Caco-2 (cell line): ENCODE measurements at regions not wholly inside any gene's neighbourhood (a gene's known extent, or its start where the extent isn't known, plus 50 kb on each side); places are given as distances from the start of the nearest gene placed in this dataset.
A peak's percentile ranks its signal among the peaks of the same experiment; 100 is the strongest.

Experiments used
- BruUV-seq: library from RNA; stranded (reverse); fragments of 400-500 nt; replicated peaks from 2 replicates; lab custom pipeline; 2021; lab: Mats Ljungman, UMichigan
- CTCF ChIA-PET: fragments of 300-600 bp; sonication (Branson Sonifier 250); formaldehyde crosslinking; loops from one replicate; lab custom pipeline; 2022; ENCODE audit warnings: antibody characterized with exemption; lab: Charles Lee
- POLR2A ChIA-PET: fragments of 300-600 bp; sonication (Branson Sonifier 250); formaldehyde crosslinking; loops from one replicate; lab custom pipeline; 2022; ENCODE audit warnings: antibody characterized with exemption; lab: Charles Lee
- DNase-seq, 2 experiments: peaks; one replicate each; pipeline versions ENCODE4 v3.0.0 to v3.0.0-alpha.2; 2020 to 2022
- H3K27me3 ChIP-seq: replicated peaks from 2 replicates; pipeline ENCODE4 v1.6.0; 2011; ENCODE audit warnings: low read length; ENCODE audit not compliant: control insufficient read depth, insufficient read depth
- H3K36me3 ChIP-seq: 2 replicates; pipeline ENCODE4 v1.5.1; 2011; ENCODE audit warnings: low read length; ENCODE audit not compliant: control insufficient read depth, insufficient read depth
- H3K4me1 ChIP-seq: fragments of 250-450 bp; sonication (Bioruptor Pico); 2 replicates; pipeline ENCODE4 v1.5.1; 2020; ENCODE audit warnings: mild to moderate bottlenecking
- H3K4me3 ChIP-seq: 2 replicates; pipeline ENCODE4 v1.5.1; 2011; ENCODE audit warnings: low read depth, mild to moderate bottlenecking, control low read depth, low read length
- H3K9me3 ChIP-seq: fragments of 250-450 bp; sonication (Bioruptor Pico); 2 replicates; pipeline ENCODE4 v1.5.1; 2020; ENCODE audit warnings: mild to moderate bottlenecking, moderate library complexity
- H3K27ac Mint-ChIP-seq: one replicate; pipeline ENCODE4 v1.8.0; 2022; ENCODE audit warnings: mixed read lengths; ENCODE audit not compliant: unreplicated experiment
- H3K27me3 Mint-ChIP-seq: one replicate; pipeline ENCODE4 v1.8.0; 2022; ENCODE audit warnings: mixed read lengths; ENCODE audit not compliant: insufficient read depth, unreplicated experiment
- H3K36me3 Mint-ChIP-seq: one replicate; pipeline ENCODE4 v1.8.0; 2022; ENCODE audit warnings: mild to moderate bottlenecking, mixed read lengths; ENCODE audit not compliant: insufficient read depth, unreplicated experiment
- H3K4me1 Mint-ChIP-seq: one replicate; pipeline ENCODE4 v1.8.0; 2022; ENCODE audit warnings: low read depth, mixed read lengths; ENCODE audit not compliant: unreplicated experiment
- H3K4me3 Mint-ChIP-seq: one replicate; pipeline ENCODE4 v1.8.0; 2022; ENCODE audit warnings: mild to moderate bottlenecking, moderate library complexity, mixed read lengths; ENCODE audit not compliant: unreplicated experiment
- H3K9me3 Mint-ChIP-seq: one replicate; pipeline ENCODE4 v1.8.0; 2022; ENCODE audit warnings: mixed read lengths; ENCODE audit not compliant: unreplicated experiment
- intact Hi-C: fragments of 100-400 bp; cut with micrococcal nuclease; formaldehyde crosslinking; loops from one replicate; pipeline ENCODE4 v1.10.0; 2022; ENCODE audit not compliant: unreplicated experiment
- TF ChIP-seq, protein P1 (sequence below), 2 experiments: fragments of 200-600 bp in 1 of 2; IDR thresholded peaks; 1 replicate in 1 of 2; 2 replicates in 1 of 2; pipeline versions ENCODE4 v1.5.1 to v1.8.0; 2011 to 2022; ENCODE audit warnings: antibody characterized with exemption in 1 of 2, control low read depth in 1 of 2, inconsistent platforms in 1 of 2, low read depth in 1 of 2, low read length in 1 of 2, mild to moderate bottlenecking in 1 of 2, moderate library complexity in 1 of 2; ENCODE audit not compliant: insufficient read depth in 1 of 2, severe bottlenecking in 1 of 2, unreplicated experiment in 1 of 2

DNA sequence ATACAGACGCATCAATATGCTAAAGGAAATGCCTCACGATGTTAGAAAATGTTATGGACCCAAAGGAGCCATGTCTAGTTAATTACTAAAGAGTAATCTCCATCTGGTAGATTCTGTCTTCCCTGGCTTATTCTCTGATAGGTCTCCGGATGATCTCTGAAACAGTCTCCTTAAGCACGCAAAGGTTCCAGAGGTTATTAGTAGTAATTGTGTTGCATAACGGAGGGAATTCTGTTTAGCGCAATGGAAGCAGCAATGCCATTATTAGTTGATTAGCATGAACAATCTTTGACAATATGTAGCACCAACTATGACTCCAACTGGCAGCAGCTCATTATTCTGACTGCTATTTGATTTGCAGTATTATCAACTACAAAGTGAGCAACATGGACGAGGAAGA, 952.5 kb upstream of the SEMA6D start:
- H3K9me3 ChIP-seq: peaks cover 15% of the 10 kb centered on the region; the same call in 1 of the 2 replicates
- H3K27me3 ChIP-seq: no peaks in the 10 kb centered on the region
- DNase-seq: no peak
- H3K36me3 ChIP-seq: no peaks in the 10 kb centered on the region
- Mint-ChIP-seq H3K4me1 (no peaks in the 10 kb centered on the region), H3K27me3 (no peaks in the 10 kb centered on the region), H3K4me3 (no peak overlapping the region), H3K9me3 (peaks cover 20% of the 10 kb centered on the region), H3K27ac (no peak overlapping the region), H3K36me3 (peaks cover 11% of the 10 kb centered on the region)
- TF ChIP-seq, protein P1, sequence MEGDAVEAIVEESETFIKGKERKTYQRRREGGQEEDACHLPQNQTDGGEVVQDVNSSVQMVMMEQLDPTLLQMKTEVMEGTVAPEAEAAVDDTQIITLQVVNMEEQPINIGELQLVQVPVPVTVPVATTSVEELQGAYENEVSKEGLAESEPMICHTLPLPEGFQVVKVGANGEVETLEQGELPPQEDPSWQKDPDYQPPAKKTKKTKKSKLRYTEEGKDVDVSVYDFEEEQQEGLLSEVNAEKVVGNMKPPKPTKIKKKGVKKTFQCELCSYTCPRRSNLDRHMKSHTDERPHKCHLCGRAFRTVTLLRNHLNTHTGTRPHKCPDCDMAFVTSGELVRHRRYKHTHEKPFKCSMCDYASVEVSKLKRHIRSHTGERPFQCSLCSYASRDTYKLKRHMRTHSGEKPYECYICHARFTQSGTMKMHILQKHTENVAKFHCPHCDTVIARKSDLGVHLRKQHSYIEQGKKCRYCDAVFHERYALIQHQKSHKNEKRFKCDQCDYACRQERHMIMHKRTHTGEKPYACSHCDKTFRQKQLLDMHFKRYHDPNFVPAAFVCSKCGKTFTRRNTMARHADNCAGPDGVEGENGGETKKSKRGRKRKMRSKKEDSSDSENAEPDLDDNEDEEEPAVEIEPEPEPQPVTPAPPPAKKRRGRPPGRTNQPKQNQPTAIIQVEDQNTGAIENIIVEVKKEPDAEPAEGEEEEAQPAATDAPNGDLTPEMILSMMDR (IDR thresholded peaks at IDR 0.05; ENCODE audit: insufficient read depth in 1 of 2, low read depth in 1 of 2, low read length in 1 of 2, severe bottlenecking in 1 of 2, unreplicated experiment in 1 of 2): no peak
- BruUV-seq: no TSS peak
- intact Hi-C loops: no loop called here
- ChIA-PET POLR2A (no interaction called here), CTCF (no interaction called here)
- H3K4me3 ChIP-seq: no peak overlapping the region
- peaks cover 15% of the 10 kb centered on the region for H3K4me1 ChIP-seq

DNA sequence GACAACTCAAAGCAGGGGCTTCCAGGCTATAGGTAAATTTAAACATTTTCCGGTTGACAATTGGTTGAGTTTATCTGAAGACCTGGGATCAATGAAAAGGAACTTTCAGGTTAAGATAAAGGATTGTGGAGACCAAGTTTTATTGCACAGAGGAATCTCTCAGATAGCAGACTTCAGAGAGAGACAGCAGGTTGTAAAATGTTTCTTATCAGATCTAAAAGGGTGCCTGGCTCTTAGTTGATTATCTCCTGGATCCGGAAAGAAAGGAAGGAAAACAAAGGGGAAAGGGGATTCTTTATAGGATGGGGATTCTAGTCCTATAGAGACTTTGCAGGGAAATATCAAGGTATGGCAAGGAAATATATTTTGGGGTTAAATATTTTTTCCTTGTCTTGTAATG, 951.3 kb upstream of the SEMA6D start:
- Mint-ChIP-seq H3K27ac (peak overlapping the region; percentile 26), H3K4me3 (no peak overlapping the region), H3K36me3 (peaks cover 11% of the 10 kb centered on the region), H3K27me3 (no peaks in the 10 kb centered on the region), H3K4me1 (no peaks in the 10 kb centered on the region), H3K9me3 (peaks cover 14% of the 10 kb centered on the region)
- DNase-seq: peak in 1 of 2 experiments; percentile 11
- Histone ChIP-seq H3K36me3 (no peaks in the 10 kb centered on the region), H3K4me1 (peaks cover 15% of the 10 kb centered on the region), H3K27me3 (no peaks in the 10 kb centered on the region), H3K4me3 (no peak overlapping the region), H3K9me3 (peaks cover 20% of the 10 kb centered on the region; the same call in 1 of the 2 replicates)
- TF ChIP-seq, protein P1 (IDR thresholded peaks at IDR 0.05; ENCODE audit: insufficient read depth in 1 of 2, low read depth in 1 of 2, low read length in 1 of 2, severe bottlenecking in 1 of 2, unreplicated experiment in 1 of 2): no peak
- intact Hi-C loops: loop anchor here (1.0 kb wide), 1 partner anchor 44 kb away; no protein-coding TSS in a partner anchor
- BruUV-seq: no TSS peak
- CTCF ChIA-PET: no interaction called here
- POLR2A ChIA-PET: no interaction called here

DNA sequence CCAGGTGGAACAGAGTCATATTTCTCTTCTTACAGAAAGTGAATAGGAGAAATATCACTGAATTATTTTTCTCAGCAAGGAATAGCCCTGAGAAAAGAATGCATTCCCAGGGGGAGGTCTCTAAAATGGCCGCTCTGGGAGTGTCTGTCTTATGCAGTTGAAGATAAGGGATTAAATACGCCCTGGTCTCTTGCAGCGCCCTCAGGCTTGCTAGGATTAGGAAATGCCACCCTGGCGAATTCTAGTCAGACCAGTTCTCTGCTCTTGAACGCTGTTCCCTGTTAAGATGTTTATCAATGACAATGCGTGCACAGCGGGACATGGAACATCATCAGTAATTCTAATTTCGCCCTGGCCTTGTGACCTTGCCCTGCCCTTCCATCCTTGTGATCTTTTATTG, 949.0 kb upstream of the SEMA6D start:
- Mint-ChIP-seq H3K4me3 (no peak overlapping the region), H3K36me3 (peaks cover 11% of the 10 kb centered on the region), H3K27me3 (no peaks in the 10 kb centered on the region), H3K4me1 (no peaks in the 10 kb centered on the region), H3K27ac (no peak overlapping the region), H3K9me3 (peaks cover 10% of the 10 kb centered on the region)
- ChIA-PET CTCF (no interaction called here), POLR2A (no interaction called here)
- Histone ChIP-seq H3K9me3 (peaks cover 23% of the 10 kb centered on the region; the same call in 1 of the 2 replicates), H3K36me3 (no peaks in the 10 kb centered on the region), H3K27me3 (no peaks in the 10 kb centered on the region), H3K4me3 (no peak overlapping the region), H3K4me1 (peaks cover 15% of the 10 kb centered on the region)
- TF ChIP-seq, protein P1 (IDR thresholded peaks at IDR 0.05; ENCODE audit: insufficient read depth in 1 of 2, low read depth in 1 of 2, low read length in 1 of 2, severe bottlenecking in 1 of 2, unreplicated experiment in 1 of 2): no peak
- peak in 1 of 2 experiments; percentile 16 for DNase-seq
- BruUV-seq: no TSS peak
- intact Hi-C loops: no loop called here
